ENCODE measurements at regions not wholly inside any gene's neighbourhood (a gene's known extent, or its start where the extent isn't known, plus 50 kb on each side); places are given as distances from the start of the nearest gene placed in this dataset.

- no peak for TF ChIP-seq CTCF (IDR thresholded peaks at IDR 0.05)
- no peaks in the 10 kb centered on the region for H3K9me3 Mint-ChIP-seq (ENCODE audit: unreplicated experiment)
- no peak overlapping the region for H3K27ac Mint-ChIP-seq (ENCODE audit: unreplicated experiment)
- H3K27me3 Mint-ChIP-seq (ENCODE audit: unreplicated experiment) = peaks cover 12% of the 10 kb centered on the region
- no peak overlapping the region for H3K4me3 Mint-ChIP-seq (ENCODE audit: unreplicated experiment)
- peaks cover 11% of the 10 kb centered on the region for H3K4me1 Mint-ChIP-seq (ENCODE audit: unreplicated experiment)
- no peaks in the 10 kb centered on the region for H3K36me3 Mint-ChIP-seq (ENCODE audit: unreplicated experiment)
- DNase-seq (ENCODE audit: extremely low spot score, unreplicated experiment) = no peak
Measured at GRCh38 chr2:41725901-41726300, 321.9 kb upstream of the PKDCC start.

GRCh38 chr2:41726364-41726763 lies 321.5 kb upstream of the PKDCC start:
- no peak overlapping the region for H3K4me3 Mint-ChIP-seq (ENCODE audit: unreplicated experiment)
- TF ChIP-seq CTCF (IDR thresholded peaks at IDR 0.05) = no peak
- H3K36me3 Mint-ChIP-seq (ENCODE audit: unreplicated experiment) = no peaks in the 10 kb centered on the region
- H3K27ac Mint-ChIP-seq (ENCODE audit: unreplicated experiment) = no peak overlapping the region
- H3K4me1 Mint-ChIP-seq (ENCODE audit: unreplicated experiment) = peaks cover 10% of the 10 kb centered on the region
- H3K9me3 Mint-ChIP-seq (ENCODE audit: unreplicated experiment) = no peaks in the 10 kb centered on the region
- peaks cover 10% of the 10 kb centered on the region for H3K27me3 Mint-ChIP-seq (ENCODE audit: unreplicated experiment)
- DNase-seq (ENCODE audit: extremely low spot score, unreplicated experiment) = no peak

- no peak for TF ChIP-seq CTCF (IDR thresholded peaks at IDR 0.05)
- peaks cover 8% of the 10 kb centered on the region for H3K4me1 Mint-ChIP-seq (ENCODE audit: unreplicated experiment)
- no peaks in the 10 kb centered on the region for H3K9me3 Mint-ChIP-seq (ENCODE audit: unreplicated experiment)
- no peak overlapping the region for H3K27ac Mint-ChIP-seq (ENCODE audit: unreplicated experiment)
- H3K36me3 Mint-ChIP-seq (ENCODE audit: unreplicated experiment) = no peaks in the 10 kb centered on the region
- no peak for DNase-seq (ENCODE audit: extremely low spot score, unreplicated experiment)
- H3K4me3 Mint-ChIP-seq (ENCODE audit: unreplicated experiment) = no peak overlapping the region
- peaks cover 13% of the 10 kb centered on the region for H3K27me3 Mint-ChIP-seq (ENCODE audit: unreplicated experiment)
Measured at GRCh38 chr2:41727152-41727551, 320.7 kb upstream of the PKDCC start.

GRCh38 chr2:41727711-41728110 lies 320.1 kb upstream of the PKDCC start:
- H3K9me3 Mint-ChIP-seq (ENCODE audit: unreplicated experiment) = no peaks in the 10 kb centered on the region
- H3K27ac Mint-ChIP-seq (ENCODE audit: unreplicated experiment) = no peak overlapping the region
- peaks cover 7% of the 10 kb centered on the region for H3K4me1 Mint-ChIP-seq (ENCODE audit: unreplicated experiment)
- no peaks in the 10 kb centered on the region for H3K36me3 Mint-ChIP-seq (ENCODE audit: unreplicated experiment)
- no peak overlapping the region for H3K4me3 Mint-ChIP-seq (ENCODE audit: unreplicated experiment)
- no peak for TF ChIP-seq CTCF (IDR thresholded peaks at IDR 0.05)
- H3K27me3 Mint-ChIP-seq (ENCODE audit: unreplicated experiment) = peaks cover 13% of the 10 kb centered on the region
- DNase-seq (ENCODE audit: extremely low spot score, unreplicated experiment) = no peak

- Mint-ChIP-seq H3K27me3 (ENCODE audit: unreplicated experiment) (peaks cover 14% of the 10 kb centered on the region), H3K4me3 (ENCODE audit: unreplicated experiment) (no peak overlapping the region), H3K27ac (ENCODE audit: unreplicated experiment) (no peak overlapping the region), H3K4me1 (ENCODE audit: unreplicated experiment) (no peaks in the 10 kb centered on the region), H3K36me3 (ENCODE audit: unreplicated experiment) (no peaks in the 10 kb centered on the region), H3K9me3 (ENCODE audit: unreplicated experiment) (no peaks in the 10 kb centered on the region)
- DNase-seq (ENCODE audit: extremely low spot score, unreplicated experiment) = no peak
- TF ChIP-seq CTCF (IDR thresholded peaks at IDR 0.05) = no peak
Measured at GRCh38 chr2:41728788-41729338, 319.0 kb upstream of the PKDCC start.
